Activated gamma-delta T cell treated with Interleukin-2 at 50 U/mL for 16 hours (primary cell): ENCODE measurements at regions not wholly inside any gene's neighbourhood (a gene's known extent, or its start where the extent isn't known, plus 50 kb on each side); places are given as distances from the start of the nearest gene placed in this dataset.
"Not testable (repeated sequence)": the region's sequence is repeated elsewhere in the genome, so short reads cannot be mapped to it uniquely, and the experiment has no call there.

Experiments used
- DNase-seq: peaks from one replicate; pipeline ENCODE4 v3.0.0-alpha.2; 2020

- no peak for DNase-seq
These were observed 151.7 kb upstream of the ADCY2 start for GRCh38 chr5:7244208-7244607.

- no peak for DNase-seq
These were observed 150.8 kb upstream of the ADCY2 start for GRCh38 chr5:7245121-7245651.

GRCh38 chr5:7246287-7246686, 149.7 kb upstream of the ADCY2 start:
- no peak for DNase-seq

GRCh38 chr5:7250004-7250403, 145.9 kb upstream of the ADCY2 start:
- DNase-seq: no peak

- no peak for DNase-seq
These were observed 145.3 kb upstream of the ADCY2 start for GRCh38 chr5:7250611-7251010.

GRCh38 chr5:7251132-7251531, 144.8 kb upstream of the ADCY2 start:
- no peak for DNase-seq

GRCh38 chr5:7261049-7261448, 134.9 kb upstream of the ADCY2 start:
- DNase-seq: no peak

GRCh38 chr5:7261900-7262299, 134.0 kb upstream of the ADCY2 start:
- DNase-seq: no peak

GRCh38 chr5:7263398-7264015, 132.4 kb upstream of the ADCY2 start:
- not testable (repeated sequence) for DNase-seq

- not testable (repeated sequence) for DNase-seq
These were observed 130.2 kb upstream of the ADCY2 start for GRCh38 chr5:7265776-7266175.

GRCh38 chr5:7268722-7269121, 127.2 kb upstream of the ADCY2 start:
- not testable (repeated sequence) for DNase-seq

- DNase-seq: no peak
These were observed 126.2 kb upstream of the ADCY2 start for GRCh38 chr5:7269591-7270274.

- no peak for DNase-seq
These were observed 124.4 kb upstream of the ADCY2 start for GRCh38 chr5:7271435-7272084.

GRCh38 chr5:7272408-7272965, 123.5 kb upstream of the ADCY2 start:
- DNase-seq: no peak

GRCh38 chr5:7274203-7274602, 121.7 kb upstream of the ADCY2 start:
- DNase-seq: no peak

- DNase-seq: not testable (repeated sequence)
These were observed 106.3 kb upstream of the ADCY2 start for GRCh38 chr5:7289634-7290033.

GRCh38 chr5:7297821-7298220, 98.1 kb upstream of the ADCY2 start:
- DNase-seq: not testable (repeated sequence)

GRCh38 chr5:7299731-7300130, 96.2 kb upstream of the ADCY2 start:
- DNase-seq: not testable (repeated sequence)

- DNase-seq: not testable (repeated sequence)
These were observed 90.8 kb upstream of the ADCY2 start for GRCh38 chr5:7305000-7305674.

GRCh38 chr5:7306556-7306955, 89.4 kb upstream of the ADCY2 start:
- DNase-seq: not testable (repeated sequence)

- DNase-seq: not testable (repeated sequence)
These were observed 88.2 kb upstream of the ADCY2 start for GRCh38 chr5:7307709-7308108.

- DNase-seq: not testable (repeated sequence)
These were observed 86.2 kb upstream of the ADCY2 start for GRCh38 chr5:7309715-7310114.

- not testable (repeated sequence) for DNase-seq
These were observed 85.3 kb upstream of the ADCY2 start for GRCh38 chr5:7310656-7311055.
